BLaER1 treated with 17β-estradiol and CSF1 and Interleukin-3, amounts not matched to agents 10 nM and 100 nM (cell line): ENCODE measurements at regions not wholly inside any gene's neighbourhood (a gene's known extent, or its start where the extent isn't known, plus 50 kb on each side); places are given as distances from the start of the nearest gene placed in this dataset.

Experiments
- H3K27ac ChIP-seq, 11 experiments: shearing (Covaris generic); formaldehyde crosslinking; 2 replicates each; pipeline ENCODE4 v1.8.1; 2022
- H3K27me3 ChIP-seq, 11 experiments: shearing (Covaris generic); formaldehyde crosslinking; 2 replicates each; pipeline ENCODE4 v1.8.1; 2022
- H3K36me3 ChIP-seq, 11 experiments: shearing (Covaris generic); formaldehyde crosslinking; 2 replicates each; pipeline ENCODE4 v1.8.1; 2022
- H3K4me1 ChIP-seq, 10 experiments: shearing (Covaris generic); formaldehyde crosslinking; 2 replicates each; pipeline ENCODE4 v1.8.1; 2022
- H3K4me2 ChIP-seq, 11 experiments: shearing (Covaris generic); formaldehyde crosslinking; 2 replicates each; pipeline ENCODE4 v1.8.1; 2022
- H3K4me3 ChIP-seq, 10 experiments: shearing (Covaris generic); formaldehyde crosslinking; 2 replicates each; pipeline ENCODE4 v1.8.1; 2022
- H3K9ac ChIP-seq, 11 experiments: shearing (Covaris generic); formaldehyde crosslinking; 2 replicates each; pipeline ENCODE4 v1.8.1; 2022
- H3K9me3 ChIP-seq, 11 experiments: shearing (Covaris generic); formaldehyde crosslinking; replicated peaks in 1 of 11; 2 replicates each; pipeline ENCODE4 v1.8.1; 2022
- H4K20me1 ChIP-seq, 11 experiments: shearing (Covaris generic); formaldehyde crosslinking; 2 replicates each; pipeline ENCODE4 v1.8.1; 2022
- Cebpa-rat ChIP-seq, 11 experiments: shearing (Covaris generic); IDR thresholded peaks; 2 replicates each; pipeline ENCODE4 v1.8.1; 2022

- no peak overlapping the region for H3K4me2 ChIP-seq
- no peak overlapping the region for H3K4me3 ChIP-seq
- no peaks in the 10 kb centered on the region for H3K9me3 ChIP-seq
- H3K4me1 ChIP-seq, result peaks cover 0 to 20% (median 3%) of the 10 kb centered on the region in 10 experiments; a peak in 8 of 20 replicates
- no peaks in the 10 kb centered on the region for H4K20me1 ChIP-seq
- H3K9ac ChIP-seq, result no peak overlapping the region
- H3K27me3 ChIP-seq, result no peaks in the 10 kb centered on the region
- H3K36me3 ChIP-seq, result no peaks in the 10 kb centered on the region
- H3K27ac ChIP-seq, result no peak overlapping the region
- no peak for TF ChIP-seq Cebpa-rat (IDR thresholded peaks at IDR 0.05)
These were observed 117.8 kb downstream of the SETD4 start for GRCh38 chr21:35942211-35943144.

GRCh38 chr21:35940074-35940927 is 120.0 kb downstream of the SETD4 start:
- Histone ChIP-seq H3K9me3 (no peaks in the 10 kb centered on the region), H4K20me1 (no peaks in the 10 kb centered on the region), H3K9ac (no peak overlapping the region; a peak in 1 of 22 replicates), H3K4me3 (no peak overlapping the region), H3K27ac (no peak overlapping the region), H3K36me3 (no peaks in the 10 kb centered on the region), H3K27me3 (no peaks in the 10 kb centered on the region), H3K4me1 (peaks cover 0 to 20% (median 3%) of the 10 kb centered on the region in 10 experiments; a peak in 8 of 20 replicates), H3K4me2 (peak overlapping the region in 4 of 11 experiments; percentile 4 to 69 (median 56); a peak in 6 of 22 replicates)
- no peak for TF ChIP-seq Cebpa-rat (IDR thresholded peaks at IDR 0.05)

- Histone ChIP-seq H4K20me1 (no peaks in the 10 kb centered on the region), H3K27ac (no peak overlapping the region), H3K4me1 (peaks cover 5 to 35% (median 13%) of the 10 kb centered on the region in 10 experiments; a peak in 19 of 20 replicates), H3K4me3 (no peak overlapping the region), H3K4me2 (0 out of 22 replicates have a peak overlapping the region, but pooled peaks of 1 of the 11 experiments have one; percentile 18), H3K9me3 (no peaks in the 10 kb centered on the region), H3K36me3 (no peaks in the 10 kb centered on the region), H3K9ac (no peak overlapping the region), H3K27me3 (no peaks in the 10 kb centered on the region)
- TF ChIP-seq Cebpa-rat (IDR thresholded peaks at IDR 0.05), result no peak
These were observed 121.9 kb downstream of the SETD4 start for GRCh38 chr21:35938446-35938845.

GRCh38 chr21:35933466-35933865 is 126.9 kb downstream of the SETD4 start:
- Histone ChIP-seq H3K4me3 (no peak overlapping the region), H3K9me3 (no peaks in the 10 kb centered on the region), H3K27me3 (no peaks in the 10 kb centered on the region), H3K9ac (peak overlapping the region in 9 of 11 experiments; percentile 1 to 85 (median 17); a peak in 11 of 22 replicates), H4K20me1 (no peaks in the 10 kb centered on the region), H3K27ac (peak overlapping the region; percentile 80 to 97 (median 88)), H3K36me3 (no peaks in the 10 kb centered on the region), H3K4me1 (peaks cover 25 to 62% (median 35%) of the 10 kb centered on the region in 10 experiments), H3K4me2 (peak overlapping the region; percentile 55 to 80 (median 74))
- no peak for TF ChIP-seq Cebpa-rat (IDR thresholded peaks at IDR 0.05)

GRCh38 chr21:35932232-35932911 is 128.0 kb downstream of the SETD4 start:
- Histone ChIP-seq H3K27ac (peak overlapping the region; percentile 80 to 97 (median 88)), H3K36me3 (no peaks in the 10 kb centered on the region), H3K9ac (peak overlapping the region; percentile 63 to 85 (median 73)), H3K27me3 (no peaks in the 10 kb centered on the region), H4K20me1 (no peaks in the 10 kb centered on the region), H3K4me3 (no peak overlapping the region), H3K9me3 (no peaks in the 10 kb centered on the region), H3K4me1 (peaks cover 25 to 54% (median 35%) of the 10 kb centered on the region in 10 experiments), H3K4me2 (peak overlapping the region; percentile 55 to 80 (median 75))
- TF ChIP-seq Cebpa-rat (IDR thresholded peaks at IDR 0.05), result peak in 10 of 11 experiments; percentile 69 to 94 (median 84); a peak in 17 of 22 replicates

GRCh38 chr21:35929901-35930300 is 130.4 kb downstream of the SETD4 start:
- peaks cover 25 to 62% (median 39%) of the 10 kb centered on the region in 10 experiments for H3K4me1 ChIP-seq
- no peak overlapping the region for H3K4me3 ChIP-seq
- no peaks in the 10 kb centered on the region for H3K36me3 ChIP-seq
- H3K4me2 ChIP-seq, result peak overlapping the region in 8 of 11 experiments; percentile 1 to 80 (median 16); a peak in 10 of 22 replicates
- H3K9ac ChIP-seq, result no peak overlapping the region
- no peak for TF ChIP-seq Cebpa-rat (IDR thresholded peaks at IDR 0.05)
- no peaks in the 10 kb centered on the region for H3K9me3 ChIP-seq
- no peaks in the 10 kb centered on the region for H3K27me3 ChIP-seq
- no peaks in the 10 kb centered on the region for H4K20me1 ChIP-seq
- H3K27ac ChIP-seq, result peak overlapping the region in 6 of 11 experiments; percentile 11 to 97 (median 58); a peak in 4 of 22 replicates

GRCh38 chr21:35927262-35927661 is 133.1 kb downstream of the SETD4 start:
- no peak overlapping the region for H3K4me2 ChIP-seq
- H3K27ac ChIP-seq, result no peak overlapping the region
- H4K20me1 ChIP-seq, result no peaks in the 10 kb centered on the region
- H3K9ac ChIP-seq, result no peak overlapping the region
- no peaks in the 10 kb centered on the region for H3K36me3 ChIP-seq
- TF ChIP-seq Cebpa-rat (IDR thresholded peaks at IDR 0.05), result no peak
- no peak overlapping the region for H3K4me3 ChIP-seq
- H3K9me3 ChIP-seq, result no peaks in the 10 kb centered on the region
- H3K4me1 ChIP-seq, result peaks cover 8 to 43% (median 25%) of the 10 kb centered on the region in 10 experiments
- no peaks in the 10 kb centered on the region for H3K27me3 ChIP-seq

- Histone ChIP-seq H3K36me3 (no peaks in the 10 kb centered on the region), H3K9ac (no peak overlapping the region)
- no peak for TF ChIP-seq Cebpa-rat (IDR thresholded peaks at IDR 0.05)
These were observed 134.2 kb downstream of the SETD4 start for GRCh38 chr21:35926003-35926740.

More at GRCh38 chr21:35926003-35926740, 134.2 kb downstream of the SETD4 start:
- H3K9me3 ChIP-seq, result no peaks in the 10 kb centered on the region
- no peaks in the 10 kb centered on the region for H4K20me1 ChIP-seq
- peaks cover 0 to 34% (median 14%) of the 10 kb centered on the region in 10 experiments; a peak in 14 of 20 replicates for H3K4me1 ChIP-seq
- H3K27ac ChIP-seq, result no peak overlapping the region
- no peak overlapping the region for H3K4me3 ChIP-seq
- no peak overlapping the region for H3K4me2 ChIP-seq
- H3K27me3 ChIP-seq, result no peaks in the 10 kb centered on the region
